ENCODE measurements at regions not wholly inside any gene's neighbourhood (a gene's known extent, or its start where the extent isn't known, plus 50 kb on each side); places are given as distances from the start of the nearest gene placed in this dataset.

- Histone ChIP-seq H3K27me3 (replicated peaks in 2 of 5; ENCODE audit: control insufficient read depth in 4 of 5, insufficient read depth in 5 of 5, low read length in 4 of 5) (peaks cover 0 to 75% (median 17%) of the 10 kb centered on the region in 5 experiments), H3K4me3 (ENCODE audit: control insufficient read depth in 1 of 7, extremely low read depth in 1 of 7, insufficient read depth in 4 of 7, low read depth in 2 of 7, low read length in 6 of 7) (peak overlapping the region in 5 of 7 experiments; percentile 9 to 74 (median 59)), H3K4me1 (ENCODE audit: control extremely low read depth in 1 of 4, control insufficient read depth in 4 of 4, insufficient read depth in 4 of 4, low read length in 3 of 4) (peaks cover 0 to 15% (median 7%) of the 10 kb centered on the region in 4 experiments), H3K9me3 (ENCODE audit: control extremely low read depth in 1 of 5, control insufficient read depth in 4 of 5, insufficient read depth in 2 of 5, low read depth in 1 of 5, low read length in 4 of 5) (peaks cover 0 to 2% (median 0%) of the 10 kb centered on the region in 5 experiments), H3K36me3 (ENCODE audit: control insufficient read depth in 4 of 4, insufficient read depth in 4 of 4, low read length in 3 of 4) (no peaks in the 10 kb centered on the region), H3K27ac (ENCODE audit: insufficient read depth in 1 of 2, low read depth in 1 of 2, low read length in 2 of 2, poor library complexity in 1 of 2, severe bottlenecking in 2 of 2) (no peak overlapping the region)
- ChIA-PET POLR2A (no interaction called here), CTCF (interaction anchor here (2.0 kb wide), 1 partner anchor 10 kb away, joined by 9 read pairs; no protein-coding TSS in a partner anchor)
- 32% methylated on average over 27 of the region's 37 CpGs for WGBS (ENCODE audit: insufficient coverage)
- DNase-seq: peak in 1 of 3 donors; percentile 13
Measured at GRCh38 chr7:1290679-1291356, 58.1 kb downstream of the UNCX start.

DNA sequence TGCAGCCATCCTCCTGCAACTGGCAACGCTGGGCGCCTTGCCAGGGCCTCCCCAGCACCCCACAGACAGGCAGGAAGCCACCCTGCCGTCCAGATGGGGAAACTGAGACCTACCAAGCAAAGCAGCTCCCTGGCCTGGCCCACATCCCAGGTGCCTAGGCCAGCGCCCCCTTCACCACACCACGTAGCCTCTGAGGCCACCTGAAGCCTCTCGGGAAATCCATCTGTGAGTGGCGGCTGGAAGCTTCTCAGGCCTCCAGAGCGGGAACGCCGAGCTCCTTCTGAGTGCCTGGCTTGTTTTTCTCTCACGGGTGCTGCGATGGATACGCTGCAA, 58.7 kb downstream of the UNCX start:
- no peaks in the 10 kb centered on the region for H3K36me3 ChIP-seq (ENCODE audit: control insufficient read depth in 4 of 4, insufficient read depth in 4 of 4, low read length in 3 of 4)
- H3K27ac ChIP-seq (ENCODE audit: insufficient read depth in 1 of 2, low read depth in 1 of 2, low read length in 2 of 2, poor library complexity in 1 of 2, severe bottlenecking in 2 of 2): no peak overlapping the region
- ChIA-PET POLR2A (no interaction called here), CTCF (interaction anchor here (2.0 kb wide), 1 partner anchor 9 kb away, joined by 9 read pairs; no protein-coding TSS in a partner anchor)
- peaks cover 0 to 15% (median 7%) of the 10 kb centered on the region in 4 experiments for H3K4me1 ChIP-seq (ENCODE audit: control extremely low read depth in 1 of 4, control insufficient read depth in 4 of 4, insufficient read depth in 4 of 4, low read length in 3 of 4)
- DNase-seq: no peak
- H3K27me3 ChIP-seq (replicated peaks in 2 of 5; ENCODE audit: control insufficient read depth in 4 of 5, insufficient read depth in 5 of 5, low read length in 4 of 5): peaks cover 0 to 76% (median 17%) of the 10 kb centered on the region in 5 experiments
- H3K4me3 ChIP-seq (ENCODE audit: control insufficient read depth in 1 of 7, extremely low read depth in 1 of 7, insufficient read depth in 4 of 7, low read depth in 2 of 7, low read length in 6 of 7): no peak overlapping the region
- 86% methylated on average over 13 of the region's 13 CpGs for WGBS (ENCODE audit: insufficient coverage)
- peaks cover 0 to 2% (median 0%) of the 10 kb centered on the region in 5 experiments for H3K9me3 ChIP-seq (ENCODE audit: control extremely low read depth in 1 of 5, control insufficient read depth in 4 of 5, insufficient read depth in 2 of 5, low read depth in 1 of 5, low read length in 4 of 5)

GRCh38 chr7:1291845-1292765, 59.4 kb downstream of the UNCX start:
- Histone ChIP-seq H3K27me3 (replicated peaks in 2 of 5; ENCODE audit: control insufficient read depth in 4 of 5, insufficient read depth in 5 of 5, low read length in 4 of 5) (peaks cover 0 to 82% (median 20%) of the 10 kb centered on the region in 5 experiments), H3K36me3 (ENCODE audit: control insufficient read depth in 4 of 4, insufficient read depth in 4 of 4, low read length in 3 of 4) (no peaks in the 10 kb centered on the region), H3K4me1 (ENCODE audit: control extremely low read depth in 1 of 4, control insufficient read depth in 4 of 4, insufficient read depth in 4 of 4, low read length in 3 of 4) (peaks cover 0 to 15% (median 7%) of the 10 kb centered on the region in 4 experiments), H3K9me3 (ENCODE audit: control extremely low read depth in 1 of 5, control insufficient read depth in 4 of 5, insufficient read depth in 2 of 5, low read depth in 1 of 5, low read length in 4 of 5) (peaks cover 0 to 2% (median 0%) of the 10 kb centered on the region in 5 experiments), H3K4me3 (ENCODE audit: control insufficient read depth in 1 of 7, extremely low read depth in 1 of 7, insufficient read depth in 4 of 7, low read depth in 2 of 7, low read length in 6 of 7) (no peak overlapping the region), H3K27ac (ENCODE audit: insufficient read depth in 1 of 2, low read depth in 1 of 2, low read length in 2 of 2, poor library complexity in 1 of 2, severe bottlenecking in 2 of 2) (no peak overlapping the region)
- ChIA-PET POLR2A (no interaction called here), CTCF (interaction anchor here (2.0 kb wide), 1 partner anchor 9 kb away, joined by 9 read pairs; no protein-coding TSS in a partner anchor)
- no peak for DNase-seq
- 86% methylated on average over 19 of the region's 25 CpGs for WGBS (ENCODE audit: insufficient coverage)

- Histone ChIP-seq H3K9me3 (ENCODE audit: control extremely low read depth in 1 of 5, control insufficient read depth in 4 of 5, insufficient read depth in 2 of 5, low read depth in 1 of 5, low read length in 4 of 5) (peaks cover 0 to 2% (median 0%) of the 10 kb centered on the region in 5 experiments), H3K27ac (ENCODE audit: insufficient read depth in 1 of 2, low read depth in 1 of 2, low read length in 2 of 2, poor library complexity in 1 of 2, severe bottlenecking in 2 of 2) (no peak overlapping the region), H3K4me3 (ENCODE audit: control insufficient read depth in 1 of 7, extremely low read depth in 1 of 7, insufficient read depth in 4 of 7, low read depth in 2 of 7, low read length in 6 of 7) (no peak overlapping the region), H3K4me1 (ENCODE audit: control extremely low read depth in 1 of 4, control insufficient read depth in 4 of 4, insufficient read depth in 4 of 4, low read length in 3 of 4) (peaks cover 0 to 15% (median 7%) of the 10 kb centered on the region in 4 experiments), H3K36me3 (ENCODE audit: control insufficient read depth in 4 of 4, insufficient read depth in 4 of 4, low read length in 3 of 4) (no peaks in the 10 kb centered on the region), H3K27me3 (replicated peaks in 2 of 5; ENCODE audit: control insufficient read depth in 4 of 5, insufficient read depth in 5 of 5, low read length in 4 of 5) (peaks cover 0 to 90% (median 23%) of the 10 kb centered on the region in 5 experiments)
- POLR2A ChIA-PET: no interaction called here
- DNase-seq: no peak
- WGBS (ENCODE audit: insufficient coverage): 67% methylated on average over 17 of the region's 24 CpGs
- CTCF ChIA-PET: no interaction called here
Measured at GRCh38 chr7:1292972-1293830, 60.5 kb downstream of the UNCX start.

GRCh38 chr7:1293950-1294411, 61.3 kb downstream of the UNCX start:
- CTCF ChIA-PET: no interaction called here
- H3K4me1 ChIP-seq (ENCODE audit: control extremely low read depth in 1 of 4, control insufficient read depth in 4 of 4, insufficient read depth in 4 of 4, low read length in 3 of 4): peaks cover 0 to 15% (median 7%) of the 10 kb centered on the region in 4 experiments
- peaks cover 0 to 91% (median 24%) of the 10 kb centered on the region in 5 experiments for H3K27me3 ChIP-seq (replicated peaks in 2 of 5; ENCODE audit: control insufficient read depth in 4 of 5, insufficient read depth in 5 of 5, low read length in 4 of 5)
- DNase-seq: no peak
- 85% methylated on average over 28 of the region's 28 CpGs for WGBS (ENCODE audit: insufficient coverage)
- POLR2A ChIA-PET: interaction anchor here (0.7 kb wide), 1 partner anchor 14 kb away, joined by 3 read pairs; no protein-coding TSS in a partner anchor
- no peaks in the 10 kb centered on the region for H3K36me3 ChIP-seq (ENCODE audit: control insufficient read depth in 4 of 4, insufficient read depth in 4 of 4, low read length in 3 of 4)
- H3K27ac ChIP-seq (ENCODE audit: insufficient read depth in 1 of 2, low read depth in 1 of 2, low read length in 2 of 2, poor library complexity in 1 of 2, severe bottlenecking in 2 of 2): no peak overlapping the region
- H3K4me3 ChIP-seq (ENCODE audit: control insufficient read depth in 1 of 7, extremely low read depth in 1 of 7, insufficient read depth in 4 of 7, low read depth in 2 of 7, low read length in 6 of 7): no peak overlapping the region
- H3K9me3 ChIP-seq (ENCODE audit: control extremely low read depth in 1 of 5, control insufficient read depth in 4 of 5, insufficient read depth in 2 of 5, low read depth in 1 of 5, low read length in 4 of 5): peaks cover 0 to 2% (median 0%) of the 10 kb centered on the region in 5 experiments

DNA sequence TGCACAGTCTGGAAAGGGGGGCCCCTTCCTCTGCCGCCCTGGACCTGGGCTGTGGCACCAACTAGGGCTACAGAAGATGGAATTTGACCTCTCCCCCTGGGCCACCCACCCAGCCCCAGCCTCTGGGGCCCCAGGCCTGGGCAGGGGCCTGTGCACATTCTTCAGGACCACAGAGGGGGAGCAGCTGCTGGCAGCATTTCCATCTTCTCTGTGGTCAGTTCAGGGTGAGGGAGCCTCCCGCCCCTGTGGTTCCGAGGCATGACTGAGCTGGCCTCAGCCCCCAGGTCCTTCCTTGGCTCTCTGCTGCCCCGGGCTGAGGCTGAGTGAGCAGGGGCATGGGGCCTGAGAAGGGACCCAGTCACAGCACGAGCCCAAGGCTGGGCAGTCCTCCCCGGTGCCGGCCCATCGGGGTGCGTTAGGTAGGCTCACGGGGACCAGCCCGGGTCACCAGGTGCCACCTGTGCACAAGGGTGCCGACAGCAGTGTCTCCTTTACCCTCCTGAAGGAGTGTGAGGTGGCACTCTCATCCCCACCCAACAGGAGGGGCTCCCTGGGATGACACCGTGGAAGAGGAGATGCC, 63.2 kb downstream of the UNCX start:
- WGBS (ENCODE audit: insufficient coverage): 92% methylated on average over 11 of the region's 13 CpGs
- no peak for DNase-seq
- no peaks in the 10 kb centered on the region for H3K36me3 ChIP-seq (ENCODE audit: control insufficient read depth in 4 of 4, insufficient read depth in 4 of 4, low read length in 3 of 4)
- H3K4me3 ChIP-seq (ENCODE audit: control insufficient read depth in 1 of 7, extremely low read depth in 1 of 7, insufficient read depth in 4 of 7, low read depth in 2 of 7, low read length in 6 of 7): no peak overlapping the region
- H3K27ac ChIP-seq (ENCODE audit: insufficient read depth in 1 of 2, low read depth in 1 of 2, low read length in 2 of 2, poor library complexity in 1 of 2, severe bottlenecking in 2 of 2): no peak overlapping the region
- ChIA-PET POLR2A (no interaction called here), CTCF (no interaction called here)
- H3K9me3 ChIP-seq (ENCODE audit: control extremely low read depth in 1 of 5, control insufficient read depth in 4 of 5, insufficient read depth in 2 of 5, low read depth in 1 of 5, low read length in 4 of 5): peaks cover 0 to 2% (median 0%) of the 10 kb centered on the region in 5 experiments
- peaks cover 0 to 80% (median 13%) of the 10 kb centered on the region in 5 experiments for H3K27me3 ChIP-seq (replicated peaks in 2 of 5; ENCODE audit: control insufficient read depth in 4 of 5, insufficient read depth in 5 of 5, low read length in 4 of 5)
- peaks cover 0 to 2% (median 0%) of the 10 kb centered on the region in 4 experiments for H3K4me1 ChIP-seq (ENCODE audit: control extremely low read depth in 1 of 4, control insufficient read depth in 4 of 4, insufficient read depth in 4 of 4, low read length in 3 of 4)

All from common myeloid progenitor, CD34-positive (primary cell).